Astrocyte (in vitro differentiated cells and primary cell): ENCODE measurements at regions not wholly inside any gene's neighbourhood (a gene's known extent, or its start where the extent isn't known, plus 50 kb on each side); places are given as distances from the start of the nearest gene placed in this dataset.

ENCODE experiments used
- DNase-seq: peaks from one replicate; pipeline ENCODE4 v3.0.0-alpha.2; 2010; ENCODE audit warnings: low read depth
- FAIRE-seq: peaks from 2 replicates; lab custom pipeline; 2011; peaks lifted over from hg19 to GRCh38; lab: Jason Lieb, UNC
- H2AFZ ChIP-seq: 2 replicates; pipeline ENCODE4 v1.6.0; 2012; ENCODE audit warnings: low read depth, low read length, inconsistent platforms
- H3K27ac ChIP-seq: 2 replicates; pipeline ENCODE4 v1.5.1; 2011; ENCODE audit warnings: low read depth, low read length, inconsistent platforms
- H3K27me3 ChIP-seq: 2 replicates; pipeline ENCODE4 v1.6.0; 2011; ENCODE audit warnings: low read length, inconsistent platforms; ENCODE audit not compliant: insufficient read depth
- H3K36me3 ChIP-seq: 2 replicates; pipeline ENCODE4 v1.5.1; 2011; ENCODE audit warnings: low read length, inconsistent platforms; ENCODE audit not compliant: insufficient read depth
- H3K4me1 ChIP-seq: 2 replicates; pipeline ENCODE4 v1.5.1; 2011; ENCODE audit warnings: low read length, inconsistent platforms; ENCODE audit not compliant: insufficient read depth
- H3K4me2 ChIP-seq: 2 replicates; pipeline ENCODE4 v1.6.0; 2012; ENCODE audit warnings: low read length, inconsistent platforms
- H3K4me3 ChIP-seq: 2 replicates; pipeline ENCODE4 v1.5.1; 2011; ENCODE audit warnings: low read depth, mild to moderate bottlenecking, low read length, inconsistent platforms; ENCODE audit not compliant: insufficient read depth
- H3K79me2 ChIP-seq: 2 replicates; pipeline ENCODE4 v1.6.0; 2012; ENCODE audit warnings: mild to moderate bottlenecking, low read length, inconsistent platforms; ENCODE audit not compliant: insufficient read depth
- H3K9ac ChIP-seq: 2 replicates; pipeline ENCODE4 v1.6.0; 2012; ENCODE audit warnings: mild to moderate bottlenecking, low read length, inconsistent platforms
- H3K9me3 ChIP-seq: 2 replicates; pipeline ENCODE4 v1.5.1; 2012; ENCODE audit warnings: low read depth, mild to moderate bottlenecking, low read length, inconsistent platforms; ENCODE audit not compliant: insufficient read depth
- H4K20me1 ChIP-seq: 2 replicates; pipeline ENCODE4 v1.6.0; 2012; ENCODE audit warnings: low read length, inconsistent platforms; ENCODE audit not compliant: insufficient read depth
- H3K27ac Mint-ChIP-seq: one replicate; pipeline ENCODE4 v1.8.0; 2021; ENCODE audit warnings: mild to moderate bottlenecking, mixed read lengths; ENCODE audit not compliant: unreplicated experiment
- H3K27me3 Mint-ChIP-seq: one replicate; pipeline ENCODE4 v1.8.0; 2021; ENCODE audit warnings: low read depth, mixed read lengths; ENCODE audit not compliant: unreplicated experiment
- H3K36me3 Mint-ChIP-seq: one replicate; pipeline ENCODE4 v1.8.0; 2021; ENCODE audit warnings: low read depth, mixed read lengths; ENCODE audit not compliant: unreplicated experiment
- H3K4me1 Mint-ChIP-seq: one replicate; pipeline ENCODE4 v1.8.0; 2021; ENCODE audit warnings: low read depth, mixed read lengths; ENCODE audit not compliant: unreplicated experiment
- H3K4me3 Mint-ChIP-seq: one replicate; pipeline ENCODE4 v1.8.0; 2021; ENCODE audit warnings: mild to moderate bottlenecking, moderate library complexity, mixed read lengths; ENCODE audit not compliant: unreplicated experiment
- H3K9me3 Mint-ChIP-seq: one replicate; pipeline ENCODE4 v1.8.0; 2021; ENCODE audit warnings: mild to moderate bottlenecking, mixed read lengths; ENCODE audit not compliant: unreplicated experiment
- CTCF ChIP-seq: IDR thresholded peaks from 2 replicates; pipeline ENCODE4 v1.5.1; 2011; ENCODE audit warnings: low read depth, mild to moderate bottlenecking, inconsistent platforms, low read length, moderate library complexity; ENCODE audit not compliant: insufficient read depth
- EZH2 ChIP-seq: IDR thresholded peaks from 2 replicates; pipeline ENCODE4 v1.6.1; 2012; ENCODE audit warnings: mild to moderate bottlenecking, low read length, inconsistent platforms; ENCODE audit not compliant: insufficient read depth

- Histone ChIP-seq H3K4me1 (no peaks in the 10 kb centered on the region), H3K9ac (no peak overlapping the region), H3K27me3 (no peaks in the 10 kb centered on the region), H3K36me3 (no peaks in the 10 kb centered on the region), H2AFZ (no peak overlapping the region), H4K20me1 (no peaks in the 10 kb centered on the region), H3K9me3 (no peaks in the 10 kb centered on the region), H3K4me2 (no peak overlapping the region), H3K27ac (no peak overlapping the region), H3K79me2 (no peaks in the 10 kb centered on the region), H3K4me3 (no peak overlapping the region)
- FAIRE-seq (no peak), DNase-seq (no peak)
- no peaks in the 10 kb centered on the region for H3K36me3 Mint-ChIP-seq
- no peaks in the 10 kb centered on the region for H3K27me3 Mint-ChIP-seq
- TF ChIP-seq CTCF (no peak), EZH2 (no peak)
- no peak overlapping the region for H3K27ac Mint-ChIP-seq
- peaks cover 5% of the 10 kb centered on the region for H3K4me1 Mint-ChIP-seq
- no peak overlapping the region for H3K4me3 Mint-ChIP-seq
- peaks cover 2% of the 10 kb centered on the region for H3K9me3 Mint-ChIP-seq
These were observed 301.1 kb downstream of the CCDC85A start for GRCh38 chr2:56484906-56485305.

GRCh38 chr2:56500317-56500716, 316.5 kb downstream of the CCDC85A start:
- Histone ChIP-seq H3K9me3 (no peaks in the 10 kb centered on the region), H3K4me2 (no peak overlapping the region), H2AFZ (no peak overlapping the region), H3K79me2 (no peaks in the 10 kb centered on the region), H3K36me3 (no peaks in the 10 kb centered on the region), H4K20me1 (no peaks in the 10 kb centered on the region), H3K4me1 (no peaks in the 10 kb centered on the region), H3K4me3 (no peak overlapping the region), H3K27ac (no peak overlapping the region), H3K27me3 (no peaks in the 10 kb centered on the region), H3K9ac (no peak overlapping the region)
- no peaks in the 10 kb centered on the region for H3K36me3 Mint-ChIP-seq
- TF ChIP-seq CTCF = no peak
- no peak for TF ChIP-seq EZH2
- no peak for DNase-seq
- H3K27ac Mint-ChIP-seq = no peak overlapping the region
- H3K27me3 Mint-ChIP-seq = no peaks in the 10 kb centered on the region
- H3K4me1 Mint-ChIP-seq = no peaks in the 10 kb centered on the region
- H3K4me3 Mint-ChIP-seq = no peak overlapping the region
- FAIRE-seq = no peak
- H3K9me3 Mint-ChIP-seq = peaks cover 4% of the 10 kb centered on the region

- Histone ChIP-seq H3K9ac (no peak overlapping the region), H3K4me1 (no peaks in the 10 kb centered on the region), H3K27ac (no peak overlapping the region), H2AFZ (no peak overlapping the region), H4K20me1 (no peaks in the 10 kb centered on the region), H3K9me3 (no peaks in the 10 kb centered on the region), H3K4me2 (no peak overlapping the region), H3K27me3 (no peaks in the 10 kb centered on the region), H3K36me3 (no peaks in the 10 kb centered on the region), H3K4me3 (no peak overlapping the region), H3K79me2 (no peaks in the 10 kb centered on the region)
- FAIRE-seq = no peak
- no peak for TF ChIP-seq CTCF
- TF ChIP-seq EZH2 = no peak
- Mint-ChIP-seq H3K36me3 (no peaks in the 10 kb centered on the region), H3K27ac (no peak overlapping the region), H3K4me3 (no peak overlapping the region), H3K27me3 (no peaks in the 10 kb centered on the region), H3K4me1 (no peaks in the 10 kb centered on the region), H3K9me3 (peaks cover 2% of the 10 kb centered on the region)
- DNase-seq = no peak
These were observed 318.8 kb downstream of the CCDC85A start for GRCh38 chr2:56502616-56503015.
